ENCODE measurements at regions not wholly inside any gene's neighbourhood (a gene's known extent, or its start where the extent isn't known, plus 50 kb on each side); places are given as distances from the start of the nearest gene placed in this dataset.

- TF ChIP-seq GLIS1 (tag by site-specific recombination; IDR thresholded peaks at IDR 0.05), result peak; percentile 19; the same call in 1 of the 2 replicates
These were observed 50.4 kb upstream of the IGSF11 start (continued) for GRCh38 chr3:119085070-119085439.

GRCh38 chr3:119084371-119085069 lies 49.9 kb upstream of the IGSF11 start:
- Histone ChIP-seq H3K4me1 (ENCODE audit: control insufficient read depth, insufficient read depth, low read length) (no peaks in the 10 kb centered on the region), H3K36me3 (ENCODE audit: control insufficient read depth in 2 of 2, insufficient read depth in 1 of 2, low read length in 2 of 2) (no peaks in the 10 kb centered on the region), H3K4me3 (ENCODE audit: low read depth, low read length) (no peak overlapping the region), H3K27ac (ENCODE audit: extremely low read depth, low read depth, low read length) (no peak overlapping the region), H3K9me3 (ENCODE audit: control insufficient read depth, insufficient read depth, low read depth, low read length) (no peaks in the 10 kb centered on the region)
- CTCF ChIA-PET, result no interaction called here
- POLR2A ChIA-PET, result no interaction called here
- TF ChIP-seq ZNF704 (tag by site-specific recombination; IDR thresholded peaks at IDR 0.05), result no peak
- TF ChIP-seq ZNF366 (tag by site-specific recombination; conservative IDR thresholded peaks at IDR 0.05), result no peak
- no peak for TF ChIP-seq ZNF621 (tag by site-specific recombination; IDR thresholded peaks at IDR 0.05)
- TF ChIP-seq REPIN1 (tag by site-specific recombination; IDR thresholded peaks at IDR 0.05; ENCODE audit: low read depth), result no peak
- no peak for TF ChIP-seq ZNF302 (tag by site-specific recombination; IDR thresholded peaks at IDR 0.05; ENCODE audit: low read depth)
- no peak for TF ChIP-seq BCL6B (tag by site-specific recombination; IDR thresholded peaks at IDR 0.05)
- TF ChIP-seq, protein P1, sequence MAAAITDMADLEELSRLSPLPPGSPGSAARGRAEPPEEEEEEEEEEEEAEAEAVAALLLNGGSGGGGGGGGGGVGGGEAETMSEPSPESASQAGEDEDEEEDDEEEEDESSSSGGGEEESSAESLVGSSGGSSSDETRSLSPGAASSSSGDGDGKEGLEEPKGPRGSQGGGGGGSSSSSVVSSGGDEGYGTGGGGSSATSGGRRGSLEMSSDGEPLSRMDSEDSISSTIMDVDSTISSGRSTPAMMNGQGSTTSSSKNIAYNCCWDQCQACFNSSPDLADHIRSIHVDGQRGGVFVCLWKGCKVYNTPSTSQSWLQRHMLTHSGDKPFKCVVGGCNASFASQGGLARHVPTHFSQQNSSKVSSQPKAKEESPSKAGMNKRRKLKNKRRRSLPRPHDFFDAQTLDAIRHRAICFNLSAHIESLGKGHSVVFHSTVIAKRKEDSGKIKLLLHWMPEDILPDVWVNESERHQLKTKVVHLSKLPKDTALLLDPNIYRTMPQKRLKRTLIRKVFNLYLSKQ (tag by site-specific recombination; IDR thresholded peaks at IDR 0.05; ENCODE audit: borderline replicate concordance), result no peak
- no peak for TF ChIP-seq ZNF2 (tag by site-specific recombination; IDR thresholded peaks at IDR 0.05)
- no peak for TF ChIP-seq ZNF16 (tag by site-specific recombination; IDR thresholded peaks at IDR 0.05; ENCODE audit: low read depth)
- TF ChIP-seq ZNF626 (tag by site-specific recombination; IDR thresholded peaks at IDR 0.05), result no peak
- no peak for TF ChIP-seq ZBTB20 (tag by site-specific recombination; IDR thresholded peaks at IDR 0.05)
- no peak for TF ChIP-seq ZNF140 (tag by site-specific recombination; IDR thresholded peaks at IDR 0.05)
- TF ChIP-seq PATZ1 (tag by site-specific recombination; IDR thresholded peaks at IDR 0.05), result no peak
- TF ChIP-seq ZNF37A (tag by site-specific recombination; IDR thresholded peaks at IDR 0.05), result no peak
- TF ChIP-seq PRDM6 (tag by site-specific recombination; IDR thresholded peaks at IDR 0.05), result no peak
- TF ChIP-seq, protein P2, sequence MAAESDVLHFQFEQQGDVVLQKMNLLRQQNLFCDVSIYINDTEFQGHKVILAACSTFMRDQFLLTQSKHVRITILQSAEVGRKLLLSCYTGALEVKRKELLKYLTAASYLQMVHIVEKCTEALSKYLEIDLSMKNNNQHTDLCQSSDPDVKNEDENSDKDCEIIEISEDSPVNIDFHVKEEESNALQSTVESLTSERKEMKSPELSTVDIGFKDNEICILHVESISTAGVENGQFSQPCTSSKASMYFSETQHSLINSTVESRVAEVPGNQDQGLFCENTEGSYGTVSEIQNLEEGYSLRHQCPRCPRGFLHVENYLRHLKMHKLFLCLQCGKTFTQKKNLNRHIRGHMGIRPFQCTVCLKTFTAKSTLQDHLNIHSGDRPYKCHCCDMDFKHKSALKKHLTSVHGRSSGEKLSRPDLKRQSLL (tag by site-specific recombination; IDR thresholded peaks at IDR 0.05), result no peak
- TF ChIP-seq ZNF155 (tag by site-specific recombination; IDR thresholded peaks at IDR 0.05), result no peak
- no peak for TF ChIP-seq ZIC2 (tag by site-specific recombination; IDR thresholded peaks at IDR 0.05)
- TF ChIP-seq ZNF416 (tag by site-specific recombination; IDR thresholded peaks at IDR 0.05), result no peak
- TF ChIP-seq ZNF362 (tag by site-specific recombination; IDR thresholded peaks at IDR 0.05), result no peak
